ENCODE measurements at regions not wholly inside any gene's neighbourhood (a gene's known extent, or its start where the extent isn't known, plus 50 kb on each side); places are given as distances from the start of the nearest gene placed in this dataset.

- TF ChIP-seq CTCF (conservative IDR thresholded peaks at IDR 0.05; ENCODE audit: low read depth in 2 of 2) (no peak), EZH2 (IDR thresholded peaks at IDR 0.05; ENCODE audit: low read depth, unreplicated experiment) (no peak), ZNF462 (CRISPR knock-in tag; IDR thresholded peaks at IDR 0.05) (no peak), EZH2phosphoT487 (IDR thresholded peaks at IDR 0.05; ENCODE audit: unreplicated experiment) (no peak), POLR2AphosphoS5 (IDR thresholded peaks at IDR 0.05; ENCODE audit: low read depth) (no peak), REST (IDR thresholded peaks at IDR 0.05; ENCODE audit: unreplicated experiment) (no peak), ETS1 (IDR thresholded peaks at IDR 0.05) (no peak)
These were observed 455.2 kb upstream of the ARPP21 start for GRCh38 chr3:35183927-35184675.

Data from GM23338 (cell line).